ENCODE measurements at regions not wholly inside any gene's neighbourhood (a gene's known extent, or its start where the extent isn't known, plus 50 kb on each side); places are given as distances from the start of the nearest gene placed in this dataset.

DNA sequence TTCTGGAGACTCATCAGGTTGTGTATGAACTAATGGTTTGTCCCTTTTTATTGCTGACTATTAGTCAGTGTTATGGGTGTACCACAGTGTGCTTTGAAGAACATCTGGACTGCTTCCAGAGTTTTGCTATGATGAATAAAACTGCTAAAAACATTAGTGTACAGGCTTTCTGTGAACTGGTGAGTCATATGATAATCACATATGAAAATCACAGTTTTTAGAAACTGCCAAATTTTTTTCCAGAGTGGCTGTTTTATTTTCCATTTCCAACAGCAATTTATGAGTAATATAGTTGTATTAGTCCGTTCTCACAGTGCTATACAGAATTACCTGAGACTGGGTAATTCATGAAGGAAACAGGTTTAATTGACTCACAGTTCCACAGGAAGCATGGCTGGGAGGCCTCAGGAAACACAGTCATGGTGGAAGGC lies 281.2 kb upstream of the VSTM2A start:
- Histone ChIP-seq H3K9ac (replicated peaks in 1 of 4; ENCODE audit: extremely low read depth in 1 of 4, low read depth in 3 of 4, low read length in 3 of 4) (no peak overlapping the region), H3K56ac (replicated peaks; ENCODE audit: insufficient read length, low read depth, low read length) (no peak overlapping the region), H2AFZ (ENCODE audit: low read length) (0 out of 2 replicates have a peak overlapping the region, but pooled peaks have one; percentile 51), H3K4me3 (ENCODE audit: extremely low read depth in 1 of 4, insufficient read depth in 2 of 4, low read depth in 3 of 4, low read length in 4 of 4) (no peak overlapping the region), H4K5ac (ENCODE audit: insufficient read length, low read depth, low read length) (no peak overlapping the region), H3K4ac (replicated peaks; ENCODE audit: insufficient read length, low read depth, low read length) (no peak overlapping the region), H3K9me3 (ENCODE audit: insufficient read depth in 2 of 2, low read depth in 1 of 2, low read length in 1 of 2) (no peaks in the 10 kb centered on the region), H2AK5ac (ENCODE audit: low read depth, low read length) (no peak overlapping the region), H3K36me3 (ENCODE audit: control insufficient read depth in 2 of 4, insufficient read depth in 4 of 4, low read length in 3 of 4) (no peaks in the 10 kb centered on the region), H4K91ac (replicated peaks; ENCODE audit: insufficient read length, low read length) (no peak overlapping the region), H3K27me3 (replicated peaks in 1 of 4; ENCODE audit: control insufficient read depth in 3 of 4, extremely low read depth in 1 of 4, insufficient read depth in 3 of 4, low read length in 3 of 4) (no peaks in the 10 kb centered on the region), H2BK12ac (ENCODE audit: low read depth, low read length) (no peak overlapping the region), H4K8ac (ENCODE audit: extremely low read depth, insufficient read depth, low read length) (no peak overlapping the region), H2BK120ac (replicated peaks; ENCODE audit: low read depth, low read length) (no peak overlapping the region), H2BK15ac (ENCODE audit: low read length) (no peak overlapping the region), H3K4me1 (replicated peaks in 1 of 4; ENCODE audit: control insufficient read depth in 3 of 4, insufficient read depth in 4 of 4, low read length in 3 of 4) (no peaks in the 10 kb centered on the region), H2BK5ac (ENCODE audit: low read depth, low read length) (no peak overlapping the region), H3K79me1 (ENCODE audit: low read depth, low read length) (no peaks in the 10 kb centered on the region), H4K20me1 (replicated peaks in 1 of 2; ENCODE audit: control insufficient read depth in 1 of 2, insufficient read depth in 2 of 2, low read length in 2 of 2) (no peaks in the 10 kb centered on the region), H3K79me2 (ENCODE audit: control insufficient read depth in 1 of 2, insufficient read depth in 2 of 2, low read length in 2 of 2) (no peaks in the 10 kb centered on the region), H3K18ac (ENCODE audit: extremely low read depth, low read length) (no peak overlapping the region), H3K23ac (ENCODE audit: insufficient read length) (no peak overlapping the region), H3K23me2 (ENCODE audit: low read depth, low read length) (no peaks in the 10 kb centered on the region), H3K4me2 (ENCODE audit: insufficient read depth in 1 of 2, low read depth in 2 of 2, low read length in 2 of 2) (no peak overlapping the region), H2BK20ac (ENCODE audit: low read length) (no peak overlapping the region), H3K14ac (ENCODE audit: insufficient read length) (no peak overlapping the region), H3K27ac (ENCODE audit: low read depth, low read length) (no peak overlapping the region)
- TF ChIP-seq POU5F1 (IDR thresholded peaks at IDR 0.05; ENCODE audit: low read depth, low read length) = no peak
- TF ChIP-seq NANOG (IDR thresholded peaks at IDR 0.05; ENCODE audit: insufficient read depth, low read depth, low read length, poor library complexity, severe bottlenecking) = no peak
- CTCF ChIA-PET (ENCODE audit: partially characterized antibody) = no interaction called here
- 94% methylated on average over 1 of the region's 1 CpG; no CpG with 5 or more reads in 1 of the 2 experiments for WGBS, 2 experiments (ENCODE audit: extremely low coverage in 1 of 2, insufficient coverage in 1 of 2, insufficient read length in 1 of 2, insufficient replicate concordance in 2 of 2, low coverage in 1 of 2, low lambda C conversion rate in 2 of 2, missing lambda C conversion rate in 1 of 2)
- DNase-seq (ENCODE audit: low read depth in 1 of 2, low spot score in 2 of 2) (no peak), FAIRE-seq (no peak)
- POLR2A ChIA-PET (ENCODE audit: partially characterized antibody) = no interaction called here

Data from H1 (cell line).